MCF 10A (cell line): ENCODE measurements at regions not wholly inside any gene's neighbourhood (a gene's known extent, or its start where the extent isn't known, plus 50 kb on each side); places are given as distances from the start of the nearest gene placed in this dataset.

Experiments
- BruUV-seq: library from RNA; stranded (reverse); fragments of 400-500 nt; replicated peaks from 2 replicates; lab custom pipeline; 2021; lab: Mats Ljungman, UMichigan
- CTCF ChIA-PET: fragments of 300-600 bp; sonication (Branson Sonifier 250); formaldehyde crosslinking; extraction: SDS; loops from one replicate; lab custom pipeline; 2021; ENCODE audit warnings: antibody characterized with exemption, inconsistent platforms; lab: Yijun Ruan, JAX
- POLR2A ChIA-PET: fragments of 300-600, 350-650 bp; sonication (Branson Sonifier 250); formaldehyde crosslinking; extraction: SDS; loops from one replicate; lab custom pipeline; 2020; ENCODE audit warnings: antibody characterized with exemption, inconsistent platforms; lab: Yijun Ruan, JAX
- DNase-seq: peaks from one replicate; pipeline ENCODE4 v3.0.0-alpha.2; 2018; ENCODE audit not compliant: unreplicated experiment
- H3K27ac Mint-ChIP-seq: one replicate; pipeline ENCODE4 v1.8.0; 2022; ENCODE audit warnings: mild to moderate bottlenecking, low read depth, mixed read lengths; ENCODE audit not compliant: unreplicated experiment
- H3K27me3 Mint-ChIP-seq: one replicate; pipeline ENCODE4 v1.8.0; 2022; ENCODE audit warnings: mixed read lengths; ENCODE audit not compliant: insufficient read depth, unreplicated experiment
- H3K36me3 Mint-ChIP-seq: one replicate; pipeline ENCODE4 v1.8.0; 2022; ENCODE audit warnings: mild to moderate bottlenecking, moderate library complexity, mixed read lengths; ENCODE audit not compliant: insufficient read depth, unreplicated experiment
- H3K4me1 Mint-ChIP-seq: one replicate; pipeline ENCODE4 v1.8.0; 2022; ENCODE audit warnings: mixed read lengths; ENCODE audit not compliant: insufficient read depth, unreplicated experiment
- H3K4me3 Mint-ChIP-seq: one replicate; pipeline ENCODE4 v1.8.0; 2022; ENCODE audit warnings: mild to moderate bottlenecking, moderate library complexity, mixed read lengths; ENCODE audit not compliant: unreplicated experiment
- H3K9me3 Mint-ChIP-seq: one replicate; pipeline ENCODE4 v1.8.0; 2022; ENCODE audit warnings: mixed read lengths; ENCODE audit not compliant: unreplicated experiment
- CTCF ChIP-seq: fragments of 200-600 bp; IDR thresholded peaks from one replicate; pipeline ENCODE4 v1.8.0; 2022; ENCODE audit warnings: antibody characterized with exemption, mild to moderate bottlenecking; ENCODE audit not compliant: unreplicated experiment
- intact Hi-C: fragments of 100-400 bp; cut with micrococcal nuclease; formaldehyde crosslinking; loops from 2 replicates; pipeline ENCODE4 v1.14.1; 2022

- POLR2A ChIA-PET: interaction anchor here (0.6 to 6.6 kb wide), 24 partner anchors 8 to 1149 kb away, joined by 3 to 65 read pairs (median 6); partner anchors contain the start of gene RRAGC
- TF ChIP-seq CTCF: no peak
- no peaks in the 10 kb centered on the region for H3K9me3 Mint-ChIP-seq
- no TSS peak for BruUV-seq
- intact Hi-C loops: no loop called here
- H3K27me3 Mint-ChIP-seq: no peaks in the 10 kb centered on the region
- no peak overlapping the region for H3K4me3 Mint-ChIP-seq
- CTCF ChIA-PET: interaction anchor here (0.6 to 8.2 kb wide), 12 partner anchors 9 to 206 kb away, joined by 3 to 57 read pairs (median 6); no protein-coding TSS in a partner anchor
- DNase-seq: peak; percentile 87
- peak overlapping the region; percentile 49 for H3K27ac Mint-ChIP-seq
- H3K36me3 Mint-ChIP-seq: no peaks in the 10 kb centered on the region
- peaks cover 36% of the 10 kb centered on the region for H3K4me1 Mint-ChIP-seq
Measured at GRCh38 chr1:39142401-39143060, 62.0 kb upstream of the MACF1 start.

- intact Hi-C loops: no loop called here
- no peak for TF ChIP-seq CTCF
- Mint-ChIP-seq H3K27me3 (no peaks in the 10 kb centered on the region), H3K36me3 (no peaks in the 10 kb centered on the region), H3K4me1 (peaks cover 47% of the 10 kb centered on the region), H3K9me3 (no peaks in the 10 kb centered on the region), H3K4me3 (no peak overlapping the region), H3K27ac (no peak overlapping the region)
- DNase-seq: no peak
- ChIA-PET POLR2A (interaction anchor here (0.6 to 6.6 kb wide), 5 partner anchors 12 to 455 kb away, joined by 3 to 42 read pairs (median 5); no protein-coding TSS in a partner anchor), CTCF (interaction anchor here (1.2 kb wide), 1 partner anchor 15 kb away, joined by 5 read pairs; no protein-coding TSS in a partner anchor)
- BruUV-seq: no TSS peak
Measured at GRCh38 chr1:39144924-39145323, 59.6 kb upstream of the MACF1 start.

GRCh38 chr1:39145331-39145965 is 59.0 kb upstream of the MACF1 start:
- no peaks in the 10 kb centered on the region for H3K36me3 Mint-ChIP-seq
- H3K27ac Mint-ChIP-seq: no peak overlapping the region
- TF ChIP-seq CTCF: no peak
- POLR2A ChIA-PET: interaction anchor here (0.6 to 6.6 kb wide), 8 partner anchors 13 to 455 kb away, joined by 3 to 42 read pairs (median 4); no protein-coding TSS in a partner anchor
- BruUV-seq: no TSS peak
- CTCF ChIA-PET: interaction anchor here (0.9 to 1.2 kb wide), 2 partner anchors 12 to 15 kb away, joined by 5 read pairs; no protein-coding TSS in a partner anchor
- no peak overlapping the region for H3K4me3 Mint-ChIP-seq
- DNase-seq: no peak
- H3K4me1 Mint-ChIP-seq: peaks cover 47% of the 10 kb centered on the region
- H3K9me3 Mint-ChIP-seq: no peaks in the 10 kb centered on the region
- intact Hi-C loops: no loop called here
- H3K27me3 Mint-ChIP-seq: no peaks in the 10 kb centered on the region

- Mint-ChIP-seq H3K27me3 (no peaks in the 10 kb centered on the region), H3K4me1 (peaks cover 52% of the 10 kb centered on the region), H3K9me3 (no peaks in the 10 kb centered on the region), H3K36me3 (no peaks in the 10 kb centered on the region), H3K27ac (no peak overlapping the region), H3K4me3 (no peak overlapping the region)
- intact Hi-C loops: no loop called here
- TF ChIP-seq CTCF: no peak
- ChIA-PET POLR2A (no interaction called here), CTCF (no interaction called here)
- no peak for DNase-seq
- BruUV-seq: no TSS peak
Measured at GRCh38 chr1:39146681-39147080, 57.8 kb upstream of the MACF1 start.
